ENCODE measurements at regions not wholly inside any gene's neighbourhood (a gene's known extent, or its start where the extent isn't known, plus 50 kb on each side); places are given as distances from the start of the nearest gene placed in this dataset.
"Not testable (repeated sequence)": the region's sequence is repeated elsewhere in the genome, so short reads cannot be mapped to it uniquely, and the experiment has no call there.

GRCh38 chr5:167855818-167856217 lies 435.6 kb upstream of the WWC1 start:
- DNase-seq, result no peak

GRCh38 chr5:167857321-167857720 lies 434.1 kb upstream of the WWC1 start:
- no peak for DNase-seq

- not testable (repeated sequence) for DNase-seq
Measured at GRCh38 chr5:167858186-167858855, 433.1 kb upstream of the WWC1 start.

- DNase-seq, result no peak
Measured at GRCh38 chr5:167861129-167861927, 430.1 kb upstream of the WWC1 start.

- DNase-seq, result no peak
Measured at GRCh38 chr5:167861928-167862426, 429.5 kb upstream of the WWC1 start.

GRCh38 chr5:167863883-167864282 lies 427.6 kb upstream of the WWC1 start:
- no peak for DNase-seq

- DNase-seq, result no peak
Measured at GRCh38 chr5:167864801-167865200, 426.6 kb upstream of the WWC1 start.

- DNase-seq, result no peak
Measured at GRCh38 chr5:167866797-167867196, 424.6 kb upstream of the WWC1 start.

GRCh38 chr5:167867281-167867680 lies 424.2 kb upstream of the WWC1 start:
- DNase-seq, result no peak

GRCh38 chr5:167869125-167869524 lies 422.3 kb upstream of the WWC1 start:
- no peak for DNase-seq

- DNase-seq, result no peak
Measured at GRCh38 chr5:167870055-167870454, 421.4 kb upstream of the WWC1 start.

GRCh38 chr5:167871091-167871490 lies 420.4 kb upstream of the WWC1 start:
- no peak for DNase-seq

GRCh38 chr5:167872791-167873190 lies 418.7 kb upstream of the WWC1 start:
- DNase-seq, result no peak

GRCh38 chr5:167877114-167877722 lies 414.2 kb upstream of the WWC1 start:
- no peak for DNase-seq

GRCh38 chr5:167877924-167878323 lies 413.5 kb upstream of the WWC1 start:
- no peak for DNase-seq

GRCh38 chr5:167880420-167880819 lies 411.0 kb upstream of the WWC1 start:
- DNase-seq, result no peak

GRCh38 chr5:167881041-167881440 lies 410.4 kb upstream of the WWC1 start:
- no peak for DNase-seq

GRCh38 chr5:167886196-167886595 lies 405.2 kb upstream of the WWC1 start:
- DNase-seq, result no peak

GRCh38 chr5:167888393-167888792 lies 403.1 kb upstream of the WWC1 start:
- DNase-seq, result no peak

- DNase-seq, result no peak
Measured at GRCh38 chr5:167889276-167889675, 402.2 kb upstream of the WWC1 start.

- DNase-seq, result no peak
Measured at GRCh38 chr5:167892352-167893115, 398.9 kb upstream of the WWC1 start.

- DNase-seq, result no peak
Measured at GRCh38 chr5:167893271-167893670, 398.2 kb upstream of the WWC1 start.
